HepG2 (cell line): ENCODE measurements at regions not wholly inside any gene's neighbourhood (a gene's known extent, or its start where the extent isn't known, plus 50 kb on each side); places are given as distances from the start of the nearest gene placed in this dataset.

Source experiments
- NFE2L1 ChIP-seq: sonication (generic); formaldehyde crosslinking; IDR thresholded peaks from 2 replicates; pipeline ENCODE4 v1.4.0; 2020; ENCODE audit warnings: missing genetic modification reagents, mild to moderate bottlenecking, borderline replicate concordance
- SP5 ChIP-seq: IDR thresholded peaks from 2 replicates; pipeline ENCODE4 v1.6.1; 2016; ENCODE audit warnings: low read depth, borderline replicate concordance
- STAT6 ChIP-seq: sonication (generic); formaldehyde crosslinking; IDR thresholded peaks from 2 replicates; pipeline ENCODE4 v1.4.0; 2020; ENCODE audit warnings: missing genetic modification reagents, mild to moderate bottlenecking, borderline replicate concordance
- ZNF12 ChIP-seq: sonication (generic); formaldehyde crosslinking; IDR thresholded peaks from 2 replicates; pipeline ENCODE4 v1.5.0; 2020; ENCODE audit warnings: missing genetic modification reagents

DNA sequence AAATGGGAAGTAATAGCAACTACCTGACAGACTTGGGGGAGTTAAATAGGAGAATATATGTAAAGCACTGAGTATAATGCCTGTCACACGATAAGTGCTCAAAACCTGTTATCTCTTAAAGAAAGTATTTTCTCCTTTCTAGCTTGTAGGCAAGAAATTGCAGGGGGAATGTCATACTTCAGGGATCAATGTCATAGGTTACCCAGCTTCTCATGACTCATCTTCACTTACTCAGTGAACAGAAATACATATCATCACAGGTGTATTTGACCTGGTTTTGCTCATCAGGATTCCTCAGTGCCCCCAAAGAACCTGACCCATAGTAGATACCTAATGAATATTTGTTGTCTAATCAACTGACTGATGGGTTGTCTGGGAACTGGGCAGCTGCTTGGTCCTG lies 285.0 kb upstream of the ATP2B1 start:
- TF ChIP-seq STAT6 (CRISPR knock-in tag) (no peak), SP5 (no peak), ZNF12 (CRISPR knock-in tag) (no peak), NFE2L1 (CRISPR knock-in tag) (no peak)
